GM12878 (cell line): ENCODE measurements at regions not wholly inside any gene's neighbourhood (a gene's known extent, or its start where the extent isn't known, plus 50 kb on each side); places are given as distances from the start of the nearest gene placed in this dataset.

Experiments
- ATAC-seq: fragments of 200-7000 bp; cut with Tn5 transposase; 3 replicates; pipeline ENCODE4 v1.9.1; 2020; ENCODE audit warnings: mild to moderate bottlenecking, moderate library complexity
- BruUV-seq: library from RNA; stranded (reverse); fragments of 400-500 nt; replicated peaks from 2 replicates; lab custom pipeline; 2021; lab: Mats Ljungman, UMichigan
- CTCF ChIA-PET: fragments of 300-600 bp; sonication (Branson Sonifier 250); formaldehyde crosslinking; extraction: SDS; loops from one replicate; lab custom pipeline; 2021; ENCODE audit warnings: inconsistent platforms; lab: Yijun Ruan, JAX
- POLR2A ChIA-PET: fragments of 350-600 bp; formaldehyde crosslinking; extraction: SDS; loops from one replicate; lab custom pipeline; 2021; ENCODE audit warnings: inconsistent platforms; lab: Charles Lee
- RAD21 ChIA-PET: fragments of 300-600 bp; sonication (Branson Sonifier 250); formaldehyde crosslinking; loops from one replicate; lab custom pipeline; 2023; ENCODE audit warnings: antibody characterized with exemption; ENCODE audit not compliant: unreplicated experiment; lab: Charles Lee
- SMC1A ChIA-PET: fragments of 300-600 bp; sonication (Branson Sonifier 250); formaldehyde crosslinking; loops from one replicate; lab custom pipeline; 2023; ENCODE audit not compliant: unreplicated experiment, uncharacterized antibody; lab: Charles Lee
- DNase-seq: peaks from one replicate; pipeline ENCODE4 v3.0.0-alpha.2; 2011; ENCODE audit warnings: low read depth, low spot score
- FAIRE-seq: peaks from 3 replicates; lab custom pipeline; 2011; peaks lifted over from hg19 to GRCh38; lab: Jason Lieb, UNC
- H2AFZ ChIP-seq: 2 replicates; pipeline ENCODE4 v1.6.0; 2011; ENCODE audit warnings: low read depth, low read length, control low read depth; ENCODE audit not compliant: control insufficient read depth
- H3K27ac ChIP-seq: 2 replicates; pipeline ENCODE4 v1.5.1; 2011; ENCODE audit warnings: control low read depth; ENCODE audit not compliant: control insufficient read depth, insufficient read depth
- H3K27me3 ChIP-seq, 2 experiments: replicated peaks in 1 of 2; 2 replicates each; pipeline versions ENCODE4 v1.6.0 to v1.6.1; 2011; ENCODE audit warnings: low read length in 1 of 2; ENCODE audit not compliant: control insufficient read depth in 2 of 2, insufficient read depth in 2 of 2
- H3K36me3 ChIP-seq, 2 experiments: 2 replicates each; pipeline ENCODE4 v1.5.1; 2011; ENCODE audit warnings: low read length in 1 of 2; ENCODE audit not compliant: control insufficient read depth in 2 of 2, insufficient read depth in 2 of 2
- H3K4me1 ChIP-seq: 2 replicates; pipeline ENCODE4 v1.6.1; 2011; ENCODE audit warnings: mild to moderate bottlenecking, low read length, moderate library complexity, mixed read lengths; ENCODE audit not compliant: control insufficient read depth, insufficient read depth
- H3K4me2 ChIP-seq: 2 replicates; pipeline ENCODE4 v1.6.0; 2011; ENCODE audit warnings: control low read depth; ENCODE audit not compliant: control insufficient read depth, insufficient read depth
- H3K4me3 ChIP-seq: fragments of 200-600 bp; sonication (generic); 2 replicates; pipeline ENCODE4 v1.5.1; 2016
- H3K79me2 ChIP-seq: 2 replicates; pipeline ENCODE4 v1.6.0; 2011; ENCODE audit warnings: low read length; ENCODE audit not compliant: control insufficient read depth, insufficient read depth
- H3K9ac ChIP-seq: 2 replicates; pipeline ENCODE4 v1.8.0; 2011; ENCODE audit warnings: low read length, control low read depth, mixed read lengths; ENCODE audit not compliant: control insufficient read depth, insufficient read depth
- H3K9me3 ChIP-seq: replicated peaks from 3 replicates; pipeline ENCODE4 v1.5.1; 2011; ENCODE audit warnings: mild to moderate bottlenecking, low read length; ENCODE audit not compliant: control insufficient read depth, insufficient read depth
- H4K20me1 ChIP-seq: 2 replicates; pipeline ENCODE4 v1.6.0; 2011; ENCODE audit not compliant: control insufficient read depth, insufficient read depth
- ASH2L ChIP-seq: fragments of 300-600, 200-600 bp; sonication (generic); IDR thresholded peaks from 2 replicates; pipeline ENCODE4 v1.6.1; 2017; ENCODE audit warnings: low read depth, mild to moderate bottlenecking, borderline replicate concordance
- CREB1 ChIP-seq: IDR thresholded peaks from 2 replicates; pipeline ENCODE4 v1.6.1; 2012; ENCODE audit warnings: low read depth, mild to moderate bottlenecking, inconsistent platforms
- DPF2 ChIP-seq: fragments of 450-650 bp; IDR thresholded peaks from 2 replicates; pipeline ENCODE4 v1.6.1; 2017; ENCODE audit warnings: mild to moderate bottlenecking
- FOS ChIP-seq: IDR thresholded peaks from 3 replicates; pipeline ENCODE4 v1.6.1; 2011; ENCODE audit warnings: borderline replicate concordance; ENCODE audit not compliant: insufficient read length; ENCODE audit errors: extremely low read depth
- FOXK2 ChIP-seq: fragments of 450-650 bp; IDR thresholded peaks from 2 replicates; pipeline ENCODE4 v1.6.1; 2017; ENCODE audit warnings: mild to moderate bottlenecking, moderate library complexity
- HDAC6 ChIP-seq: fragments of 200-600 bp; sonication (generic); IDR thresholded peaks from one replicate; pipeline ENCODE4 v1.8.0; 2017; ENCODE audit warnings: antibody characterized with exemption; ENCODE audit not compliant: unreplicated experiment
- RBBP5 ChIP-seq: fragments of 200-600 bp; sonication (generic); conservative IDR thresholded peaks from 2 replicates; pipeline ENCODE4 v1.6.1; 2016
- WGBS: methylation state at CpG from one replicate; pipeline ENCODE4 v1.1.6; 2016; ENCODE audit warnings: low lambda C conversion rate; ENCODE audit not compliant: insufficient replicate concordance, insufficient coverage; ENCODE audit errors: missing lambda C conversion rate; 5-methylcytosine and 5-hydroxymethylcytosine counted together
- in situ Hi-C: fragments of 300-500 bp; cut with MboI; formaldehyde crosslinking; loops from 9 replicates; pipeline ENCODE4 v1.14.3; 2018; ENCODE audit warnings: mixed read lengths
- intact Hi-C: fragments of 100-400 bp; cut with micrococcal nuclease; formaldehyde crosslinking; loops from one replicate; pipeline ENCODE4 v1.14.2; 2022; ENCODE audit not compliant: unreplicated experiment
- TF ChIP-seq, protein P1 (sequence below): IDR thresholded peaks from 2 replicates; pipeline ENCODE4 v1.6.1; 2012; ENCODE audit warnings: improper control_type of control experiment, low read depth, low read length; ENCODE audit not compliant: insufficient replicate concordance

DNA sequence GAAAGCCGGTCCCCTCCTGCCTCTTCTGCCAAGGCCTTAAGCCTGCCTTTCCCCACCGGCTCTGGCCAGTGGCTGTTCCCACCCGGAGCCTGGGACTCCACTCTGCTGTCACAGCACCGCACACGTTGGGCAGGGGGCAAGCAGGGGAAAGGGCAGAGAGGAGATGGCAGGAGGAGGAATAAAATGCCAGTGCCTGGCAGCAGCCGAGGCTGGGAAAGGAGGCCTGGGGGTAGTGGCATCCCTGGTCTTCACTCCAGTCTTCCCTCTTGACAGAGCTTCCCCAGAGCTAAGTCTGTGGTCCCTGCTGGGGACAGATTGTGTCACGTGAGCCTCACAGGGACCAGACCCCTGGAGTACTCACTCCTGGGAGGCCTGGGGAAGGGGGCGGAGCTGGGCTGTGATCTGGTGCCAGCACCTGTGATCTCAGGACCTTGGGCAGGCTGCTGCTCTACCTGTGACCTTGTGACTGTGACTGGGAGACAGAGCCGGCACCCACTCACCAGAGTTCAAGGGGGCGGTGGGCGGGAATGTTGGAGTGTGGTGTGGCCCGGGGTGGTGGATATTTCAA lies 97.2 kb upstream of the GSE1 start:
- Histone ChIP-seq H3K4me3 (no peak overlapping the region), H3K79me2 (no peaks in the 10 kb centered on the region), H4K20me1 (no peaks in the 10 kb centered on the region), H3K9ac (no peak overlapping the region), H3K9me3 (no peaks in the 10 kb centered on the region), H3K27ac (no peak overlapping the region), H2AFZ (no peak overlapping the region), H3K36me3 (no peaks in the 10 kb centered on the region), H3K27me3 (peaks cover 0 to 3% of the 10 kb centered on the region in 2 experiments; a peak in 2 of 4 replicates), H3K4me2 (no peak overlapping the region), H3K4me1 (no peaks in the 10 kb centered on the region)
- SMC1A ChIA-PET, result no interaction called here
- CTCF ChIA-PET, result no interaction called here
- POLR2A ChIA-PET, result interaction anchor here (0.6 kb wide), 1 partner anchor 214 kb away, joined by 3 read pairs; no protein-coding TSS in a partner anchor
- TF ChIP-seq, protein P1, sequence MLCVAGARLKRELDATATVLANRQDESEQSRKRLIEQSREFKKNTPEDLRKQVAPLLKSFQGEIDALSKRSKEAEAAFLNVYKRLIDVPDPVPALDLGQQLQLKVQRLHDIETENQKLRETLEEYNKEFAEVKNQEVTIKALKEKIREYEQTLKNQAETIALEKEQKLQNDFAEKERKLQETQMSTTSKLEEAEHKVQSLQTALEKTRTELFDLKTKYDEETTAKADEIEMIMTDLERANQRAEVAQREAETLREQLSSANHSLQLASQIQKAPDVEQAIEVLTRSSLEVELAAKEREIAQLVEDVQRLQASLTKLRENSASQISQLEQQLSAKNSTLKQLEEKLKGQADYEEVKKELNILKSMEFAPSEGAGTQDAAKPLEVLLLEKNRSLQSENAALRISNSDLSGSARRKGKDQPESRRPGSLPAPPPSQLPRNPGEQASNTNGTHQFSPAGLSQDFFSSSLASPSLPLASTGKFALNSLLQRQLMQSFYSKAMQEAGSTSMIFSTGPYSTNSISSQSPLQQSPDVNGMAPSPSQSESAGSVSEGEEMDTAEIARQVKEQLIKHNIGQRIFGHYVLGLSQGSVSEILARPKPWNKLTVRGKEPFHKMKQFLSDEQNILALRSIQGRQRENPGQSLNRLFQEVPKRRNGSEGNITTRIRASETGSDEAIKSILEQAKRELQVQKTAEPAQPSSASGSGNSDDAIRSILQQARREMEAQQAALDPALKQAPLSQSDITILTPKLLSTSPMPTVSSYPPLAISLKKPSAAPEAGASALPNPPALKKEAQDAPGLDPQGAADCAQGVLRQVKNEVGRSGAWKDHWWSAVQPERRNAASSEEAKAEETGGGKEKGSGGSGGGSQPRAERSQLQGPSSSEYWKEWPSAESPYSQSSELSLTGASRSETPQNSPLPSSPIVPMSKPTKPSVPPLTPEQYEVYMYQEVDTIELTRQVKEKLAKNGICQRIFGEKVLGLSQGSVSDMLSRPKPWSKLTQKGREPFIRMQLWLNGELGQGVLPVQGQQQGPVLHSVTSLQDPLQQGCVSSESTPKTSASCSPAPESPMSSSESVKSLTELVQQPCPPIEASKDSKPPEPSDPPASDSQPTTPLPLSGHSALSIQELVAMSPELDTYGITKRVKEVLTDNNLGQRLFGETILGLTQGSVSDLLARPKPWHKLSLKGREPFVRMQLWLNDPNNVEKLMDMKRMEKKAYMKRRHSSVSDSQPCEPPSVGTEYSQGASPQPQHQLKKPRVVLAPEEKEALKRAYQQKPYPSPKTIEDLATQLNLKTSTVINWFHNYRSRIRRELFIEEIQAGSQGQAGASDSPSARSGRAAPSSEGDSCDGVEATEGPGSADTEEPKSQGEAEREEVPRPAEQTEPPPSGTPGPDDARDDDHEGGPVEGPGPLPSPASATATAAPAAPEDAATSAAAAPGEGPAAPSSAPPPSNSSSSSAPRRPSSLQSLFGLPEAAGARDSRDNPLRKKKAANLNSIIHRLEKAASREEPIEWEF, result no peak
- TF ChIP-seq RBBP5 (no peak), FOS (no peak), ASH2L (no peak), CREB1 (no peak), FOXK2 (no peak), DPF2 (no peak), HDAC6 (no peak)
- RAD21 ChIA-PET, result no interaction called here
- FAIRE-seq, result no peak
- BruUV-seq, result no TSS peak
- no peak; the same call in 2 of the 3 replicates for ATAC-seq
- in situ Hi-C loops (no loop called here), intact Hi-C loops (no loop called here)
- no peak for DNase-seq
- WGBS, result 26% methylated on average over 11 of the region's 12 CpGs
